Umbilical cord (tissue), 1 donor: ENCODE measurements at regions not wholly inside any gene's neighbourhood (a gene's known extent, or its start where the extent isn't known, plus 50 kb on each side); places are given as distances from the start of the nearest gene placed in this dataset.
A peak's percentile ranks its signal among the peaks of the same experiment; 100 is the strongest.

ENCODE experiments used
- DNase-seq: peaks from one replicate; pipeline ENCODE4 v3.0.0-alpha.2; 2015; ENCODE audit warnings: low spot score

GRCh38 chr16:86145669-86146068 lies 246.7 kb downstream of the IRF8 start:
- DNase-seq = no peak

DNA sequence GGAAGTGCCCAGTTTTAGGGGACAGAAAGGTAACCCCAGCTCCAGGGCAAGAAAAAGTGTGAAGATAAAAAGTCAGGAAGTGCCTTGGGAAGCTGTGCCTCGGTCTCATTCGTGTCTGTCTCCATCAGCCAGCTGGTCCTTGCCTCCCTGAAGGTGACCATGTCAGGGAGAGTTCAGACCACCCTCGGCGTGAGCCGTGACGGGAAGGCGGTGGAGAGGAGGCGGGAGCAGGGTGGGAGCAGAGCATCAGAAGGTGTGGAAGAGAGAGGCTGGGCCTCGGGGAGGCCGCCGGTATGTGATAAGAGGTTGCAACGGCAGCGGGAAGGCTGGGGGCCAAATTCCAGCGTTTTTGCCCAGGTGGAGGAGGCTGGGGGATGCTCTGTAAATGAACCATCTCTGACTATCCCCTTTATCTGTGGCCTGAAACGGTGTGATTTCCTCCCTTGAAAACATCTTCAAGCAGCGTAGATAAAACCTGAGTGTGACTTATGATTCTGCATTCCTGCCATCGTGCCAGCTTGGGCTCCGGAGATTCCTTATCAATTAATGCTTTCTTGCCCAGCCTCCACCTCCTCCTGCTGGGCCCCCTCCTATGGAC lies 251.8 kb downstream of the IRF8 start:
- DNase-seq = no peak

- DNase-seq = peak; percentile 25
These were observed 252.4 kb downstream of the IRF8 start for GRCh38 chr16:86151239-86151851.

- no peak for DNase-seq
These were observed 257.2 kb downstream of the IRF8 start for GRCh38 chr16:86156155-86156554.

DNA sequence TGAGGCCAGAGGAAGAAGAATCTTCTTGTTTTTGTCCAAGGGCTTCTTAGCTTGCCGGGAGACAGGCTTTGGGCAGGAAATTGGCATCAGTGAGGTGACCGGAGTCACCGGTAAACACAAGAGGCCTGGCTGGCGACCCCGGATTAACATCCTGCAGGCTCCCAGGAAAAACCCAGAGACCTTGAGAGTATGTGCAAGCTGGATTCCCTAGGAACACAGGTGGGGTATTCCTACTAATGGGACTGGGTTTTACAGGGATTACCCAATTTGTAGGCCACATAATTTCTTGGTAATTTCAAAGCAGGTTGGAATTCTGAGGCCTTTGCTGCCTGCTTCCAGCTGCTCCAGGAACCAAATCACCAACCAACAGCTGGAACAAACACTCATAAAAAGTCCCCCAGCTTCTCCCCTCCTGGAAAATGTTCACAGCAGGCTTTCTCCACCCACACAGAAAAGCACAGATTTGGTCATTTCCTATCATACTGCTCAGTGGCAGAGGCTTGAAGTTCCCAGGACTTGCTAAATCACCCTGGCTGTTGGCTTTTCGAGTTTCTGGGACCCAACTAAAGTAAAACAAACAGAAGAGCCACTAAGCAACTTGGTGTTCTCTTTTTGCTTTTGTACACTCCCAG lies 258.8 kb downstream of the IRF8 start:
- peak; percentile 17 for DNase-seq

DNA sequence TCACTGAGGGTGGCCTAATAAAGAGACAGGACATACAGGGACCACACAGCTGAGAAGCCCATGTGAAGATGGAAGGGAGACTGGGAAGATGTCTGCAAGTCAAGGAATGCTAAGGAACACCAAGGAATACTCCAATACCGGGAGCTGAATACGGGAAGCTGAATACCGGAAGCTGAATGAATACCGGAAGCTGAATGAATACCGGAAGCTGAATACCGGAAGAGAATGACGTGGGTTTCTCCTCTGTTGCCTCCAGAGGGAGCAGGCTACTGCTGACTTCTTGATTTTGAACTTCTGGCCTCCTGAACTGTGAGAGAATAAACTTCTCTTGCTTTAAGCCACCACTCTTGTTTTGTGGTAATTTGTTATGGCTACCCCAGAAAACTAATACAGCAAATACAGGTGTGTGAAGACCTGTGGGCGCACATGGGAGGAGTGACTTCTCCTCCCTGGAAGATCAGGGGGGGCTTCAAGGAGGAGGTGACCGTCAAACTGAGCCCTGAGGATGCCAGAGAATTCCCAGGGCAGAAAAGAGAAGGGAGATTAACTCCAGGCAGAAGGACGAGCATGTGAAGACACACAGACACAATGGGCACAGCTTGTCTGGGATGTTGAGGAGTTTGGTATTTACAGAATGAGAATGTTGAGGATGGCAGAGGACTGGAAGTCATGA lies 259.9 kb downstream of the IRF8 start:
- DNase-seq = no peak

DNA sequence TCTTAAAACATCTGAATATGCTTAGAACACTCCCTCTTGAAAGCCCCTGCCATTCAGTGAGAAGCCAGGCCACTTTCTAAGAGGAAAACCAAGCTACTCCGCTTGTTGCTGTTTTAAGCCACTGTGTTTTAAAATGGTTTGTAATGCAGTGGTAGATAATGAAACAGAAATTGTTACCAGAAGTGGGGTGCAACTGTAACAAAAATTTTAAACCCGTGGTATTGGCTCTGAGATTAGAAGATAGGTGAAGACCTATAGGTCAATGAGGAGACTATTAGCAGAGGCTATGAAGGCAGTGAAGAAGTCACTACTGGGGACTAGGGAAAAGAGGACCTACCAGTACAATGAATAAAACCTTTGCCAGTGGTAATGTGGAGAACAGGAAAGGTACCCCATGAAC lies 266.5 kb downstream of the IRF8 start:
- DNase-seq = no peak

DNA sequence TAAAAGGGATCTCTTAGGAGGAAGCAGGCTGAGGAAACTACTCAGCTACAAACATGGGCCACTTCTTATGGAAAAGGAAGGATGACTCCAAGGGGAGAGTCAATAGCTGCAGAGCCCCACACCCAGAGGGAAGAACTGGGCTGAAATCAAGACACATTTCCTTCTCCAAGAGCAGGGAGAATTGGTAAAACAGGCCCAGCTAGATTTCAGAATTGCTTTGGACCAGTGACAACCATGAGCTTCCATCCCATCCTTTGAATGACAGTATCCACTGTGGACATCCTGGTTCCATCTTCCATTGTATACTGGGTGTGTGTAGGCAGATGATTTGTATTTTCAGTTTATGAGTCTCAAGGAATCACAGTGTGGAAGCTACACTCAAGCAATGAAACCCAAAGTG lies 267.5 kb downstream of the IRF8 start:
- DNase-seq = no peak

DNA sequence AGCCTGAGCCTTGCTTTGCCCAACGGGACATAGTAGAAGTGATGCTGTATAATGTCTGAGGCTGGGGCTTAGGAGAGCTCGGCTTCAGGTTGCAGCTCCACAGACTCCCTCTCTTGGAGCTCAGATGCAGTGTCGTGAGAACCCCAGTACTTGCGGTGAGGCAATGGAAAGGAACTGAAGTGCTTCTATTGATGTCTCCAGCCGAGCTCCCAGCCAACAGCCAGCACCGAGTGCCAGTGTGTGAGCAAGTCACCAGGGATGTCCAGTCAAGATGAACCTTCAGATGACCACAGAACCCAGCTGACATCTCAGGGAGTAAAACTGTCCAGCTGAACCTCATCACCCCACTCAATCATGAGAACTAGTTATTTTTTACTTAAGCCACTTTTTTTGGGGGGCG lies 268.1 kb downstream of the IRF8 start:
- DNase-seq = no peak

GRCh38 chr16:86170720-86171119 lies 271.8 kb downstream of the IRF8 start:
- no peak for DNase-seq

DNA sequence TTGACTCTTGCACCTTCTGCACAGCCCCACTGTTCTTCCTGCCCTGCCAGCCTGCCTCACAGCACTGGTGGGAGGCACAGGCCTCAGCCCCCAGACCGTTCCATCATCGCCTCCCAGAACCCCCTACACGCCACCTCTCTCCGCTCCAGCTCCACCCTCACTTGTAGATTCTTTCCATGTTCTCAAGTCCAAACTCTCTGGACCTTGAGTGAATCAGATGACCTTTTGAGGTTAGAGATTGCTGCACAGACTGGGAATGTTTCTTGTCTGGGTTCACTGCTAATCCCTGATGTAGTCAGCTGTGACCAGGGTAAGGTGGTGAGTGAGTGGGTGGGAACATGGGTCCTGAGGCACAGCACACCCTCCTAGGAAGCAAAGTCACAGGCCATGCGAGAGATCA lies 272.4 kb downstream of the IRF8 start:
- DNase-seq = peak; percentile 44

DNA sequence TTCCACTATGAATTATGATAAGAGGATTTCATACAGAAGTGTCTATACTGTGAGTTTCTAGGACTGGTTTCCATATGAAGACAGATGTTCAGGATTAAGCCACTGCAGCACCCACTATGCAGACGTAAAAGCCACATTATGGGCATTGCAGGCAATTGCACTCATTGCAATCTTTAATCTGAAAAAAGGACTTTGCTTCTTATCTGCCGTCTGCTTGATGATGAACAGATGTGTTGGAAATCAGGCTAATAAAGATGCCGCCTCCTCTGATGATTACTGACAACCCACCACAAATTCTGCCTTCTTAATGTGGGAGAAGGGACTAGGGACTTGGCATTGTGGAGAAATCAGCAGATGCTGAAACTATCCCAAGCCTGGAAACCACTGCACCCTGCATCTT lies 276.9 kb downstream of the IRF8 start:
- peak; percentile 82 for DNase-seq

GRCh38 chr16:86176462-86176861 lies 277.5 kb downstream of the IRF8 start:
- DNase-seq = no peak

DNA sequence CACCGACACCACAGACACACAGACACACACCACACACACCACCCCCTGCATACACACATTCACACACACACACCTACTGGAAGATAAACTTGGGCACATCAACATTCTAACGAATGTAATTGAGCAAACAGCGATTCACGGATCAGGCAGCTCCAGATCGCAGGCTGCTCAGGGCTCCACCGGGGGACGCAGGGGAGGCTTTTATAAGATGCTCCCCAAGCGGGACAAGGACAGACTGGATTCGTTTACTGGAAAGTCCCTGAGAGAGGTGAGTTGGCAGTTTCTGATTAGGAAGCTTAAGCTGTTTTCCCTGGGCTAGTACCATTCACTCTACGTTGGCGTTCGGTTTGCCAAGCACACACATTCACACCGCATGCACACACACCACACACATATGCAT lies 281.3 kb downstream of the IRF8 start:
- no peak for DNase-seq

- no peak for DNase-seq
These were observed 281.8 kb downstream of the IRF8 start for GRCh38 chr16:86180780-86181179.

DNA sequence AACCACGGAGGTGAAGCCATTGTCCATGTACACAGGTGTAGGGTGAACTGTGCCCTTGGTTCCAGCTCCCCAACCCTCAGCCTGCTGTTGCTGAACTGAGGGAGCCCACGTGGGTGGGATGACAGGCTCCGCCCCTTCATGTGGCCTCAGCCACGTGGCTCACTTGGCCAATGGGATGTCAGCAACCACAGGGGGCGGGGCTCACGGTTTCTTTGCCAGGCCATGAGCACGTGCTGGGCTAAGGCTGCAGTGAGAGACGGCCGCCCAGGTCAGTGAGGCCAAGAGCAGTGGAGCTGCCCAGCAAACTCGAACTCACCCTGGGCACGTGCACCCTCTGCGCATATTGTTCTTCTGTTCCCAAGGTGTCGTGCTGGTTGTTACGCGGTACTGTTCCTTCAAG lies 282.6 kb downstream of the IRF8 start:
- DNase-seq = no peak

- DNase-seq = no peak
These were observed 285.2 kb downstream of the IRF8 start for GRCh38 chr16:86184185-86184584.

DNA sequence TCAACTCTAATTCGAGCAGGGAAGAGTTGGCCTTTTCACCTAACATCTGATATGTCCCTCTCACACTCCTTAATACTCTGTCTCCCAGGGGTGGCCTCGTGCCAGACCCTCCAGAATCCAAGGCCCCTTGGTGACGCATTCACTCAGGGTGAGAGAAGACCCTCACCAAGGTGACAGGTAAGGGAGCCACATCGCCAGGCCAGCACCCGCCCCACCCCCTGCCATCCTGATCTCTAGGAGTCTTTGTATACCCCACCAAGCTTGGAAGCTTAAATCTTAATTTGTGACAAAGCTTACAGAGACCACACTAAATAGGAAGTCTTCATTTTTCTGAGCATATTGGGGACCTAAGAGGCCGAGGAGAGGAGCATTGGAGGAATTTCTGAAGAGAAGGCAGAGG lies 286.1 kb downstream of the IRF8 start:
- DNase-seq = no peak

DNA sequence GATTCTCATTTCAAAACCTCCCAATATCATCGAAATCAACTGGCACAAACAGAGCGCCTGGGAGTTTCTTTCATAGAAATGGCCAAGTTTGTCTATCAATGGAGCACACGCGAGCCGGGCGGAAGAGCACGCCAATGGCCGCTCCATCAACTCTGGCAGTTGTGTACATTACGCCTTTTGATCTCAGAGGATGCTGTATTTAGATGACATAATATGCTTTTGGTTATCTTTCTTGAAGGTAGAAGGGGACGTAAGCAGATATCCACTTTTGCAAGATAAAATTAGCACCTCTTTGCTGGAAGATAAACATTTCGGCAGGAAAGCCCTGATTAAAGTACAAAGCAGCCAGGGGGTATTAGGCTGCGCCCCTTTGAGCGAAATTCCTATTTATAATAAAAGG lies 287.4 kb downstream of the IRF8 start:
- no peak for DNase-seq

GRCh38 chr16:86189934-86190333 lies 291.0 kb downstream of the IRF8 start:
- DNase-seq = no peak

DNA sequence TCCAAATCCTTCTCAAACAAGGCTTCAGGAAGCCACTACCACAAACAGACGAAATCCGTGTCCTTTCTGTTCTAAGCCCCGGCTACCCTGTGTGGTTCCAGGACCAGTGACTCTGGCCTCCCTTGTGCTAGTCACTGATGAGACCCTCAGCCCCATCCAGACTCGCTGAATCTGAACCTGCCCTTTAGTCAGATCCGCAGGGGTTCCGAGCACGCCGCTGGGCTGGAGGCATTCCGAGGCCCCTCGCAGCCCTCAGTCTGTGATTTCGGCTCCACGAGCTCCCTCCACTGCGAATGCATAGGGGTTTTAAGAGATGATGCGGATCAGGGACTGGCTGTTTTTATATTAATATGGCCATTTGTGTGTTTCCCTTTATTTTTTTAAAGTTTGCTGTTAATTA lies 292.7 kb downstream of the IRF8 start:
- DNase-seq = no peak

- no peak for DNase-seq
These were observed 294.7 kb downstream of the IRF8 start for GRCh38 chr16:86193528-86194193.
